GM19395 (cell line): ENCODE measurements at regions not wholly inside any gene's neighbourhood (a gene's known extent, or its start where the extent isn't known, plus 50 kb on each side); places are given as distances from the start of the nearest gene placed in this dataset.
A peak's percentile ranks its signal among the peaks of the same experiment; 100 is the strongest.
"Not testable (repeated sequence)": the region's sequence is repeated elsewhere in the genome, so short reads cannot be mapped to it uniquely, and the experiment has no call there.

Experiments
- ATAC-seq: cut with Tn5 transposase; IDR thresholded peaks from one replicate; pipeline ENCODE4 v1.9.1; 2021; ENCODE audit warnings: mild to moderate bottlenecking, moderate library complexity; ENCODE audit not compliant: unreplicated experiment

- ATAC-seq, result no peak
Observed at GRCh38 chr14:97129639-97130038, 332.5 kb downstream of the VRK1 start.

- ATAC-seq, result not testable (repeated sequence)
Observed at GRCh38 chr14:97135847-97136246, 338.7 kb downstream of the VRK1 start.

- no peak for ATAC-seq
Observed at GRCh38 chr14:97137705-97138104, 340.5 kb downstream of the VRK1 start.

- ATAC-seq, result no peak
Observed at GRCh38 chr14:97138801-97139200, 341.6 kb downstream of the VRK1 start.

GRCh38 chr14:97143011-97143410 is 345.8 kb downstream of the VRK1 start:
- ATAC-seq, result no peak

- no peak for ATAC-seq
Observed at GRCh38 chr14:97143456-97143855, 346.3 kb downstream of the VRK1 start.

GRCh38 chr14:97148021-97148420 is 350.8 kb downstream of the VRK1 start:
- not testable (repeated sequence) for ATAC-seq

- no peak for ATAC-seq
Observed at GRCh38 chr14:97149775-97150174, 352.6 kb downstream of the VRK1 start.

GRCh38 chr14:97153527-97153926 is 356.3 kb downstream of the VRK1 start:
- no peak for ATAC-seq

GRCh38 chr14:97155320-97155719 is 358.1 kb downstream of the VRK1 start:
- no peak for ATAC-seq

GRCh38 chr14:97155814-97156213 is 358.6 kb downstream of the VRK1 start:
- ATAC-seq, result no peak

- ATAC-seq, result no peak
Observed at GRCh38 chr14:97156705-97157104, 359.5 kb downstream of the VRK1 start.

- no peak for ATAC-seq
Observed at GRCh38 chr14:97158102-97158501, 360.9 kb downstream of the VRK1 start.

GRCh38 chr14:97159124-97159523 is 361.9 kb downstream of the VRK1 start:
- no peak for ATAC-seq

GRCh38 chr14:97162621-97163020 is 365.4 kb downstream of the VRK1 start:
- no peak for ATAC-seq

- no peak for ATAC-seq
Observed at GRCh38 chr14:97164021-97164420, 366.8 kb downstream of the VRK1 start.

- no peak for ATAC-seq
Observed at GRCh38 chr14:97166497-97166896, 369.3 kb downstream of the VRK1 start.

GRCh38 chr14:97167577-97167976 is 370.4 kb downstream of the VRK1 start:
- not testable (repeated sequence) for ATAC-seq

GRCh38 chr14:97172644-97173043 is 375.5 kb downstream of the VRK1 start:
- ATAC-seq, result no peak

- no peak for ATAC-seq
Observed at GRCh38 chr14:97177016-97177415, 379.8 kb downstream of the VRK1 start.

GRCh38 chr14:97177635-97178034 is 380.5 kb downstream of the VRK1 start:
- ATAC-seq, result peak; percentile 55

GRCh38 chr14:97178781-97179180 is 381.6 kb downstream of the VRK1 start:
- ATAC-seq, result no peak

- ATAC-seq, result no peak
Observed at GRCh38 chr14:97179573-97179972, 382.4 kb downstream of the VRK1 start.
